Adrenal gland (tissue), 9 donors: ENCODE measurements at regions not wholly inside any gene's neighbourhood (a gene's known extent, or its start where the extent isn't known, plus 50 kb on each side); places are given as distances from the start of the nearest gene placed in this dataset.

ENCODE experiments used
- DNase-seq, 7 donors: peaks; one replicate each; pipeline ENCODE4 v3.0.0-alpha.2; 2019 to 2020
- H3K27ac ChIP-seq, 5 donors: fragments of 200-600 bp; sonication (generic) in 4 of 5; 1 replicate in 3 of 5; 2 replicates in 2 of 5; pipeline versions ENCODE4 v1.5.1 to v1.8.0; 2016 to 2020; ENCODE audit warnings: mild to moderate bottlenecking in 1 of 5
- H3K27me3 ChIP-seq: fragments of 200-600 bp; 2 replicates; pipeline ENCODE4 v1.8.0; 2021
- H3K36me3 ChIP-seq, 2 donors: fragments of 200-600 bp; replicated peaks in 1 of 2; 1 replicate in 1 of 2; 2 replicates in 1 of 2; pipeline versions ENCODE4 v1.5.1 to v1.8.0; 2018 to 2022
- H3K4me1 ChIP-seq, 2 donors: fragments of 200-600 bp; replicated peaks in 1 of 2; 1 replicate in 1 of 2; 2 replicates in 1 of 2; pipeline versions ENCODE4 v1.5.1 to v1.8.0; 2018 to 2021
- H3K4me3 ChIP-seq, 4 donors: fragments of 200-600 bp; sonication (generic) in 3 of 4; one replicate each; pipeline ENCODE4 v1.5.1; 2016 to 2018
- H3K9me3 ChIP-seq, 3 donors: fragments of 200-600 bp; sonication (generic) in 1 of 3; replicated peaks in 1 of 3; 1 replicate in 2 of 3; 2 replicates in 1 of 3; pipeline versions ENCODE4 v1.5.1 to v1.8.0; 2016 to 2021
- CTCF ChIP-seq, 6 experiments: fragments of 450-650 bp in 4 of 6; fragments of 200-600 bp in 2 of 6; sonication (generic) in 1 of 6; IDR thresholded peaks; 1 replicate in 5 of 6; 2 replicates in 1 of 6; pipeline versions ENCODE4 v1.5.1 to v1.8.0; 2016 to 2021; ENCODE audit warnings: antibody characterized with exemption in 6 of 6, mild to moderate bottlenecking in 2 of 6, moderate library complexity in 1 of 6
- POLR2A ChIP-seq, 2 donors: fragments of 450-650 bp; IDR thresholded peaks; one replicate each; pipeline ENCODE4 v1.6.1; 2017; ENCODE audit warnings: antibody characterized with exemption in 2 of 2, mild to moderate bottlenecking in 2 of 2, moderate library complexity in 1 of 2
- WGBS, 4 donors: extraction: QIAGEN DNeasy Blood & Tissue Kit in 2 of 4; methylation state at CpG; one replicate each; pipeline versions ENCODE4 v1.1.5 to v1.1.7; 2013 to 2017; 5-methylcytosine and 5-hydroxymethylcytosine counted together
- intact Hi-C, 2 donors: fragments of 100-400 bp; cut with DNase I; formaldehyde crosslinking; loops; one replicate each; pipeline versions ENCODE4 v1.14.1 to v1.15.0; 2022 to 2023
- donor health status: healthy with polysubstance abuse.
- donor health status: Bipolar disorder and iron deficiency.
- donor health status: DM: yes; HTN: yes; CAD: no.
- donor health status: DM: no; HTN: no; CAD: no.
- donor health status: DM: no; HTN: no; CAD: no.

- intact Hi-C loops, result no loop called here
- 72 to 84% (median 79%) methylated on average over 3 of the region's 3 CpGs for WGBS, 4 donors
- DNase-seq, result no peak
- no peak overlapping the region for H3K4me3 ChIP-seq
- H3K27me3 ChIP-seq, result no peaks in the 10 kb centered on the region
- H3K27ac ChIP-seq, result no peak overlapping the region
- H3K9me3 ChIP-seq, result no peaks in the 10 kb centered on the region
- H3K36me3 ChIP-seq, result no peaks in the 10 kb centered on the region
- no peaks in the 10 kb centered on the region for H3K4me1 ChIP-seq
- TF ChIP-seq CTCF (IDR thresholded peaks at IDR 0.05) (no peak), POLR2A (IDR thresholded peaks at IDR 0.05) (no peak)
Observed at GRCh38 chr4:159980826-159981468, 878.1 kb downstream of the RAPGEF2 start.

- no peak for DNase-seq
- H3K36me3 ChIP-seq, result no peaks in the 10 kb centered on the region
- no peak overlapping the region for H3K27ac ChIP-seq
- H3K27me3 ChIP-seq, result no peaks in the 10 kb centered on the region
- no peak for TF ChIP-seq CTCF (IDR thresholded peaks at IDR 0.05)
- no peak for TF ChIP-seq POLR2A (IDR thresholded peaks at IDR 0.05)
- no peak overlapping the region for H3K4me3 ChIP-seq
- intact Hi-C loops, result no loop called here
- H3K4me1 ChIP-seq, result no peaks in the 10 kb centered on the region
- H3K9me3 ChIP-seq, result no peaks in the 10 kb centered on the region
Observed at GRCh38 chr4:159981469-159981856, 878.6 kb downstream of the RAPGEF2 start.

GRCh38 chr4:159983082-159983481, 880.2 kb downstream of the RAPGEF2 start:
- no peaks in the 10 kb centered on the region for H3K4me1 ChIP-seq

GRCh38 chr4:160009656-160010493, 907.0 kb downstream of the RAPGEF2 start:
- no peak overlapping the region for H3K4me3 ChIP-seq
- no peaks in the 10 kb centered on the region for H3K4me1 ChIP-seq
- H3K9me3 ChIP-seq, result no peaks in the 10 kb centered on the region
- WGBS, 4 donors, result 83 to 94% (median 91%) methylated on average over 1 of the region's 1 CpG
- no peaks in the 10 kb centered on the region for H3K36me3 ChIP-seq
- no peak overlapping the region for H3K27ac ChIP-seq
- no peaks in the 10 kb centered on the region for H3K27me3 ChIP-seq
- DNase-seq, result peak in 1 of 7 donors; percentile 60
- TF ChIP-seq CTCF (IDR thresholded peaks at IDR 0.05) (no peak), POLR2A (IDR thresholded peaks at IDR 0.05) (no peak)
- intact Hi-C loops, result no loop called here

More at GRCh38 chr4:159983082-159983481, 880.2 kb downstream of the RAPGEF2 start:
- intact Hi-C loops, result no loop called here
- no peak for TF ChIP-seq CTCF (IDR thresholded peaks at IDR 0.05)
- no peak for TF ChIP-seq POLR2A (IDR thresholded peaks at IDR 0.05)
- DNase-seq, result no peak
- no peaks in the 10 kb centered on the region for H3K9me3 ChIP-seq
- H3K4me3 ChIP-seq, result no peak overlapping the region
- H3K27me3 ChIP-seq, result no peaks in the 10 kb centered on the region
- H3K27ac ChIP-seq, result no peak overlapping the region
- no peaks in the 10 kb centered on the region for H3K36me3 ChIP-seq
